NCI-H526 treated with DMSO at 0.1 percent for 48 hours (cell line): ENCODE measurements at regions not wholly inside any gene's neighbourhood (a gene's known extent, or its start where the extent isn't known, plus 50 kb on each side); places are given as distances from the start of the nearest gene placed in this dataset.

Experiments used
- DNase-seq: peaks from one replicate; lab custom pipeline; 2025; lab: John Stamatoyannopoulos, UW

DNA sequence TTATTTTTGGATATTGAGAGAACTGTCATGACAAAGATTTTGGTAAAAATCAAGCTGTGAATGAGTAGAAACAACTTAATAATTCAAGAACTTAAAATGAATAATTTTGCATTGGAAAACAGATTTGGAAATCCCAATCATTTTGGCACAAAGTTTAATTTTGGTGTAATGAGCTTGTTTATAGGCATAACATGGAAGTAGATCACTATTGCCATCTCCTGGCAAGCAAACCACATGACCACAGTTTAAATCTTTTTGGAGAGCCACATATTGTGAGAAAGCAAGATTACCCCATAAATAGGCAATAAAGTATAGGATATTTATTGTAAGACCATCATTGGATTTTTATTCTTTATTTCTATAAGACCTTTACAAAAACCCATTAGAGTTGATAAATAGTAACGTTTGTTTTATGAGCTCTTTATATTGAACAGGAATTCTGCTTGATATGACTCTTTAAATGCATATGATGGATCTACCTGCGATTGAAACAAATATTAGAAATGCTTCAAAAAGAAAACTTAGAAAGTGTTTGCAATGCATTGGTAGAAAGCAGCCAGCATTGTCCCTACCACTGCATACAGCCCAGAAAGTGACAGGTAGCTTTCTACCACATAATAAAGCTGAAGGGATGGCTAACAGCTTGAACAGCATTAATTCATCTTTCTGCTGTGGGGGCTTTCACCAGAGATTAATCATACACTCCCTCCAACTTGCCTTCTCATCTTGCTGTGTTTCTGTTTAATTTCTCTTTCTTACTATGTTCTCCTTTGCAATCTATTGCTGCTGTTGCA is 766.8 kb downstream of the TBL1XR1 start:
- DNase-seq = peak; percentile 40

DNA sequence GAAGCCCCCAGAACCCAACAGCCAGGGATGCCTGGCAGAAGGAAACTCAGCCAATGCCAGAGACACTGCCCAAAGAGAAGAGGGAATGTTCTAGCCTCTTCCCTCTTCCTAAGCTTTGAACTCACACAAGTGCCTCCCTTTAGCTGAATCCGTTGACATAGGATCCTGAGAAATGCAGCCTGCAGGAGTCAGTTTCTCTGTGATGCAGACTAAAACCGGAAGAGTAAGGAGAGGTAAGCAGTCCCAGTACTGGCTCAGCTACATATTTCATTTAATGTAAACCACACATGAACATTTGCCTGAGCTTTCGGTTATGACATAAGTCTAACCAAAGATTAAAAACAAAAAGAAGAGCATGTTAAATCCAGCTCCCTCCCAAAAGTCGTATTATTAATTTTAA is 768.7 kb downstream of the TBL1XR1 start:
- DNase-seq = no peak

- no peak for DNase-seq
These were observed 770.9 kb downstream of the TBL1XR1 start for GRCh38 chr3:176426371-176426770.

GRCh38 chr3:176416870-176417269 is 780.4 kb downstream of the TBL1XR1 start:
- no peak for DNase-seq

DNA sequence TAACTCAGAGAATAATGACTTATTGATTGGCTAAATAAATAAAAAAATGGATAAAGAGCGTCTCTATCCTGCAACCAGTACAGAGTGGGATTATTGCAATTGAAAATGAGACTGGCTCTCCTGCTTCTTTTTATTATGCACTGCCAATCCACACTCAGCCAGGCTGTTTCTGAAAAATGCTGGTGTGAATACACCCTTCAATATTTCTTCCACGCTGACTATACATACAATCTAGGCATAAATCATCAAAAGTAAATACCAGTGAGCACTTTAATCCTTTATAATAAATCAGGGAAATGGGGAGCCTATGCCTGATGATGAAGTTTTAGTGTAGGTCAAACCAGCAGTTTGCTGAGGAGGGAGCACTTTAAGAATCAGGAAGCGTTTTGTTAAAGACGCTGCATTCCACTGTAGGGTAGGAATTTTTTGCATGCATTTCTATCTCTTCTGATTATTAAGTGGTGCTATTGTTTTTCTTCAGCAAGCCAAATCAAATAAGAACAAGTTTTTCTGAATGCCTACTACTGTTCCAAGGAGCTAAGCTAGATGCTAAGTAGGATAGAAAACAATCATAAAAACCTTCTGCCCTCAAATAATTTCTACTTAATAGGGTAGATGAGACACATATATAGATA is 781.5 kb downstream of the TBL1XR1 start:
- DNase-seq = no peak

GRCh38 chr3:176412771-176413170 is 784.5 kb downstream of the TBL1XR1 start:
- DNase-seq = no peak

- no peak for DNase-seq
These were observed 793.8 kb downstream of the TBL1XR1 start for GRCh38 chr3:176403531-176403930.

DNA sequence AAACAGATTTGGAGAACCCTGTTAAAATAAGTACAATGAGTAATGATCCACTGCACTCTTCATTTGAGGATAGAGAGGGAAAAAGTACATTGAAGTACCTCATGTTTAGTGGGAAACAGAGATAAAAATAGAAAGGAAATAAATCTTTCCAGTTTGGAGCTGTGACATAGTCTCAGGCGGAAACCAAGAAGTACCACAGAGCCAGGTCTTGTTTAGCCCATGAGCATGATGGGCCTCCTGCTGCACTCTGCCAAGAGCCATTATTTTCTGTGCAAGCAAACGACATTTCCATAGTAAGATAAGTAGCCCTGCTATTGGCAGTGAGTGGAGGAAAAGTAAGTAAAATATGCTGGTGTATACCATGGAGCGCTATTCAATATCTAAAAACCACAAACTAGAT is 796.1 kb downstream of the TBL1XR1 start:
- DNase-seq = no peak

- no peak for DNase-seq
These were observed 798.1 kb downstream of the TBL1XR1 start for GRCh38 chr3:176399193-176399592.

- DNase-seq = no peak
These were observed 802.0 kb downstream of the TBL1XR1 start for GRCh38 chr3:176395240-176395639.

- DNase-seq = no peak
These were observed 818.5 kb downstream of the TBL1XR1 start for GRCh38 chr3:176378789-176379188.

GRCh38 chr3:176376531-176376930 is 820.8 kb downstream of the TBL1XR1 start:
- no peak for DNase-seq

DNA sequence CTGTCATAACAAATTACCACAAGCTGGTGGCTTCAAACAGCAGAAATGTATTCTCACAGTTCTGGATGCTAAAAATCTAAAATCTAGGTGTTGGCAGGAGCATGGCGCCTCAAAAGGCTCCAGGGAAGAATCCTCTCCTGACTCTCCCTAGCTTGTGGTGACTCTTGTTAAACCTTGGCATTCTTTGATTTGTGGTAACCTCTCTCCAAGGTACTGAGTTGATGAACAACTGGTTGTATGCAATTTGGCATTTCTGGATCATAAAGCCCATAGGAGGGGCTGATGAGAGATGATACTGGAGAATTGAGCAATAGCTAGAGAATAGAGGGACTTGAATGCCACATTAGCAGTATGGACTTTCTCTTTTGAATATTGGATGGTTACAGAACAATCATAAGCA is 821.8 kb downstream of the TBL1XR1 start:
- no peak for DNase-seq

- DNase-seq = no peak
These were observed 835.0 kb downstream of the TBL1XR1 start for GRCh38 chr3:176362191-176362731.

DNA sequence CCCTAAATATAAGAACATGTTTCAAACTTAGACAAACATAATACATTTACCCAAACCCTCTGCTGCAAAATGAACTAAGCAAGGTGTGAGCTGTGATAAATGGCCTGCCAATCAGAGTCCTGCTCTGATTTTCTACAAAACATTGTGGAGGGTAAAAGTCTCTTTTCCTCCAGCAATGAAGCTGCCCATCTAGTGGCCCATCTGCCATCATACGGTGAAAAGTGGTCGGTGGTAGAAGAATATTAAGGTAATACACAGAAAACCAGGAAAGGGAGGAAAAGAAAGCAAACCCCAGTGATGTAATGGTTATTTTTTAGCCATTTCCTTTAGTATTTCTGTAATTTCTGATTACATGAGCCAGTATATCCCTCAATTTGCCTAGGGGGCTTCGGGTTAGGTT is 838.1 kb downstream of the TBL1XR1 start:
- DNase-seq = no peak

DNA sequence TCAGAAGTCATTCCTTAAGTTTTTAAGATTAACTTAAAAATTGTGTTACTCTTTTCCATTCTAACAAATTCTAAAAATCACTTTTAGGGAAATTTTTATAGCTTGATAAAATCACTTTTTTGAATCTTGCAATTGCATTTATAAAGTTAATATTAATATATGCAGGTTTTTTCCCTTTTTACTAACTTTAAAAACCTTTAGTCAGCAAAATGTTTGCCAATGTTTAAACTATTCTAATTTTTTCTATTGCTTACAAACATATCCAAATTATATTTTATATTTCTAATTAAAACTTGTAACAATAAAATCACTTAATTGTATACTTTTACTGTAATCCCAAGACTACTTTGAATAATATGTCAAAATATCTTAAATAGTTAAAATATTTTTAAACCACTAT is 839.4 kb downstream of the TBL1XR1 start:
- no peak for DNase-seq

DNA sequence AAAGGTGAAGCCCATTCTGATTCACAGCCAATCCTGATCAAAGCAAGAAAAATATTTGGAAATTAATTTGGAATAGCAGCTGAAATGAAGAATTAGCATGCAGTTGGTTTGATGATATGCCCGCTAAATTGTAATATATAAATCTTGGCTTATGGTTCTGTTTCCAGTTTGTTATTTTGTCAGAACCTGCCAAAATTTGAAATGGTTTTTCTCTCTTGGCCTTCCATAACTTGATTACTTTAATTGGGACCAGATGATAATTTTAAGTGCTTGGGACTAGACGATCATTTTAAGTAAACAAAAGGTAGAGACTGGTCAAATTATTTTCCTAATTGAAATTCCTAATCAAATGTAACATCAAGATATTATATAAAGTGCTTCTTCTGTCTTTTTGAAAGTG is 842.4 kb downstream of the TBL1XR1 start:
- DNase-seq = no peak

DNA sequence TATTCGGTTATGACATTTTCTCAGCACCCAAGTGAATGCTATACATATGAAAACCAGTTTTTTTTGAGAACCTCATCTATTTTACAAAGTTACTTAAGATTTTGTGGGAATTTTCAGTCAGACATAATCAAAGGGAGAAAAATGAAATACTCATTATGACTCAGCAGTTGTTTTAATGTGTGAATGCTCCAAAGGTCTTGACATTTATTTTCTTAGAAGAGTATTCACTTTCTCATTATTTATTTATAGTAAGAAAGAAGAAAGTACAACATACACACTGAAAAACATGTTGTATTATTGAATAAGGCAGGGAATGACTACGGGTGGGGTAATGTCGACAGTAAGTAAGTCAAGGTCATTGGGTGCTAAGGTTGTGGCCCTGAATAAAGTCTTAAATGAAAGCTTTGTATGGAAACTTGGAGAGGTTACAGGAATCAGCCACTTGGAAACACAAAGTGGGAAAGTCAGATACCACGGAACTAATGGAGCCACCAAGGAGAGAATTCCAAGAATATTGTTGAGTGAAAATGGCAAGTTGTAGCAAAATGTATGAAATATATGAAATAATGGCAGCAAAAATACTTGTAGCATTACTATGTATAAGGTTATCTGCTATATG is 844.5 kb downstream of the TBL1XR1 start:
- no peak for DNase-seq

DNA sequence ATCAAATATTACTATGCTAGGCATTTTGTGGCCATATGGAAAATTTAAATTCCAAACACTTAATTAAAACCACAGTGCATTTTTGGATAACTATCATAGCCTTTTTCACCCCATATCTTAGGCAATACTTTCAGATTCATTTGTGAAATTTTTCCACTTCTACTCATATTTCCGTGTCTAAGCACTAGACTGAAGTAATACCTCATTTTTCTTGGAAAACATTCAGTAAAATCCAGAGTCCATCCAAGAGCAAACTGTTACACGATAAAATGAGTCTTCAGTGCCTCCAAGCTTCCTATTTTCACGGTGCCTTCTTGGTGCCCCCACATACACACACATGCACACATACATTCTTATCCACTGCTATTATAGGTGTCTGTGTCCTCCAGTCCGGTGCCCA is 845.9 kb downstream of the TBL1XR1 start:
- no peak for DNase-seq

DNA sequence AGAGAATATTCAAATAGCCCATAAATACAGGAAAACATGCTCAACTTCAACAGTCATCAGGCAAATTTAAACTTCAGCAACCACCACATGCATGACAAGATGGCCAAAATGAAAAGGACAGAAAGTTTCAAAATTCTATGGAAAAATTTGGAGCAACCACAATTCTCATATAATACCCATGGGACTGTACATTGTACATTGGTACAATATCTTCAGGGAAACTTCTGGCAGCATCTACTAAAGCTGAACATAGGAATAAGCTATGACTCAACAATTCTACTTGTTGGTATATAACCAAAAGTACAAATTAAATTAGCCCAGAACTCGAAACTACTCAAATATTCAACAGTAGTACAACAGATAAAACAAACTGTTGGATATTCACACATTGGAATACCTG is 847.6 kb downstream of the TBL1XR1 start:
- no peak for DNase-seq

GRCh38 chr3:176347424-176348146 is 849.7 kb downstream of the TBL1XR1 start:
- no peak for DNase-seq

- no peak for DNase-seq
These were observed 855.3 kb downstream of the TBL1XR1 start for GRCh38 chr3:176341963-176342362.
